Testis (tissue), 2 donors: ENCODE measurements at regions not wholly inside any gene's neighbourhood (a gene's known extent, or its start where the extent isn't known, plus 50 kb on each side); places are given as distances from the start of the nearest gene placed in this dataset.
A peak's percentile ranks its signal among the peaks of the same experiment; 100 is the strongest.

Experiments used
- DNase-seq: peaks from one replicate; pipeline ENCODE4 v3.0.0-alpha.2; 2019
- H3K27ac ChIP-seq, 2 donors: fragments of 200-600 bp; sonication (generic); one replicate each; pipeline ENCODE4 v1.5.1; 2019
- H3K27me3 ChIP-seq: fragments of 200-600 bp; sonication (generic); one replicate; pipeline ENCODE4 v1.5.1; 2019
- H3K36me3 ChIP-seq: fragments of 200-600 bp; sonication (generic); one replicate; pipeline ENCODE4 v1.5.1; 2017; ENCODE audit warnings: low read depth; ENCODE audit errors: missing control alignments
- H3K4me1 ChIP-seq: fragments of 200-600 bp; sonication (generic); one replicate; pipeline ENCODE4 v1.5.1; 2019
- H3K4me3 ChIP-seq, 2 donors: fragments of 200-600 bp; sonication (generic); one replicate each; pipeline ENCODE4 v1.5.1; 2017 to 2019
- H3K9me3 ChIP-seq: fragments of 200-600 bp; sonication (generic); one replicate; pipeline ENCODE4 v1.5.1; 2017
- POLR2A ChIP-seq: fragments of 450-650 bp; IDR thresholded peaks from one replicate; pipeline ENCODE4 v1.6.1; 2017; ENCODE audit warnings: antibody characterized with exemption, mild to moderate bottlenecking, moderate library complexity
- WGBS, 2 donors: methylation state at CpG; one replicate each; pipeline ENCODE4 v1.1.5; 2018; 5-methylcytosine and 5-hydroxymethylcytosine counted together
- intact Hi-C: fragments of 100-400 bp; cut with DNase I; formaldehyde crosslinking; loops from one replicate; pipeline ENCODE4 v1.15.1; 2023; ENCODE audit warnings: low total_unique reads
- TF ChIP-seq, protein P1 (sequence below), 3 experiments: fragments of 450-650 bp in 2 of 3; fragments of 200-600 bp in 1 of 3; sonication (generic) in 1 of 3; IDR thresholded peaks; one replicate each; pipeline ENCODE4 v1.5.1; 2016 to 2019; ENCODE audit warnings: antibody characterized with exemption in 3 of 3, mild to moderate bottlenecking in 2 of 3, moderate library complexity in 1 of 3

DNA sequence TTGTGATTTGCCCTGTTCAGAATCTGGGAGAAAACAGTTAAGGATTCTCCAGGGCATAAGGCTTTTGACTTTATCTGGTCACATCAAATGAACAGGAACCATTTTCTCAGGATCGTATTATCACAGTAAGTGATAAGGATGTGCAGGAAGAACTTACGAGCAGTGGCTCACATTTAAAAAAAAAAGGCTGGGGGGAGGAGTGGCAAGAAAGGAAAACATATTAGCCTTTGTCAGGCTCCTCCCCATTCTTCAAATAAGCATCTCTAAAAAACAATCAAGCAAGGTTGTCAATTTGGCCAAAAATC is 234.3 kb upstream of the TMEM161B start:
- TF ChIP-seq, protein P1, sequence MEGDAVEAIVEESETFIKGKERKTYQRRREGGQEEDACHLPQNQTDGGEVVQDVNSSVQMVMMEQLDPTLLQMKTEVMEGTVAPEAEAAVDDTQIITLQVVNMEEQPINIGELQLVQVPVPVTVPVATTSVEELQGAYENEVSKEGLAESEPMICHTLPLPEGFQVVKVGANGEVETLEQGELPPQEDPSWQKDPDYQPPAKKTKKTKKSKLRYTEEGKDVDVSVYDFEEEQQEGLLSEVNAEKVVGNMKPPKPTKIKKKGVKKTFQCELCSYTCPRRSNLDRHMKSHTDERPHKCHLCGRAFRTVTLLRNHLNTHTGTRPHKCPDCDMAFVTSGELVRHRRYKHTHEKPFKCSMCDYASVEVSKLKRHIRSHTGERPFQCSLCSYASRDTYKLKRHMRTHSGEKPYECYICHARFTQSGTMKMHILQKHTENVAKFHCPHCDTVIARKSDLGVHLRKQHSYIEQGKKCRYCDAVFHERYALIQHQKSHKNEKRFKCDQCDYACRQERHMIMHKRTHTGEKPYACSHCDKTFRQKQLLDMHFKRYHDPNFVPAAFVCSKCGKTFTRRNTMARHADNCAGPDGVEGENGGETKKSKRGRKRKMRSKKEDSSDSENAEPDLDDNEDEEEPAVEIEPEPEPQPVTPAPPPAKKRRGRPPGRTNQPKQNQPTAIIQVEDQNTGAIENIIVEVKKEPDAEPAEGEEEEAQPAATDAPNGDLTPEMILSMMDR (IDR thresholded peaks at IDR 0.05), result no peak
- TF ChIP-seq POLR2A, result no peak
- intact Hi-C loops, result no loop called here
- no peak for DNase-seq
- H3K4me3 ChIP-seq, result peak overlapping the region; percentile 32 to 40
- H3K36me3 ChIP-seq, result no peaks in the 10 kb centered on the region
- H3K9me3 ChIP-seq, result no peaks in the 10 kb centered on the region
- no peak overlapping the region for H3K27ac ChIP-seq
- H3K4me1 ChIP-seq, result no peaks in the 10 kb centered on the region
- 29 to 44% methylated on average over 2 of the region's 2 CpGs for WGBS, 2 donors
- no peaks in the 10 kb centered on the region for H3K27me3 ChIP-seq

DNA sequence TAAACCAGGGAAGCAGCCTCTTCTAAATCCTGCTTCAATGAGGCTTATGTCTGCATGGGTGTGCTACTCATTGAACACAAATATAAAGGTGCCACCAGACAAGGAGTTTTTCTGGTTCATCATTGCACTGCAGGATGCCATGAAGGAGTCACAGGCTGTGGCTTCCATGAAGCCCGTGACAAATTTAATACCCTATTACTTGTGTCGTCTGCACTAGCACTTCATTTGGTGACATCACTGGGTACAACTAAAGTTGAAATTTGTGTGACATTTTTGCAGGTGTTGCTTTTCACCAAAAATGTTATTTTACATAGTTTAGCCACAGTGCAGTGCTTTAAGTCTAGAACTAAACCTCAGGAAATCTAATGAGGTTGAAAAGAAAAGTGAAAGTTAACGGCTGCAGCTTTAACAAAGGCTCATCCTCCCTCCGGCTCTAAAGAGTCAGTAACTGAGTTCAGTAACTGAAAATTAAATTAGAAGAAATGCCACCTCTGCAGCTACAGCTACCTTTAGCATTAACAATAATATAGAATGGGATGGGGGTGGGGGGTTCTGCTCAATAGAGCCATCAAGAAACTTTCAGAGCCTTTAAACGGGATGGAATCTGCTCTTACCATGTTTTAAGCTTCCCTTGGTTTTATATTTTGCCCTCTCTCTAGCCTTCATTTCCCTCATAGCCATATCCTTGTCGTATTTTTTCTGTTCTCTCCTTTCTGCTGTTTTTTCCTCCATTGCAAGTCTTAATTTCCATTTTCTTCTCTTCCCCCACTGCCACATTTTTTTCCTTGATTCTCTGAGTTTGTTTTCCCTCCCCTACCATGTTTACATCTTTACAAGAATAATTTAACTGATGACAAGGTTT is 233.8 kb upstream of the TMEM161B start:
- no peak for DNase-seq
- TF ChIP-seq, protein P1 (IDR thresholded peaks at IDR 0.05), result no peak
- no peak for TF ChIP-seq POLR2A
- no peaks in the 10 kb centered on the region for H3K9me3 ChIP-seq
- 27 to 53% methylated on average over 6 of the region's 6 CpGs for WGBS, 2 donors
- intact Hi-C loops, result no loop called here
- H3K27me3 ChIP-seq, result no peaks in the 10 kb centered on the region
- H3K4me1 ChIP-seq, result no peaks in the 10 kb centered on the region
- peak overlapping the region; percentile 32 to 40 for H3K4me3 ChIP-seq
- no peak overlapping the region for H3K27ac ChIP-seq
- H3K36me3 ChIP-seq, result no peaks in the 10 kb centered on the region

DNA sequence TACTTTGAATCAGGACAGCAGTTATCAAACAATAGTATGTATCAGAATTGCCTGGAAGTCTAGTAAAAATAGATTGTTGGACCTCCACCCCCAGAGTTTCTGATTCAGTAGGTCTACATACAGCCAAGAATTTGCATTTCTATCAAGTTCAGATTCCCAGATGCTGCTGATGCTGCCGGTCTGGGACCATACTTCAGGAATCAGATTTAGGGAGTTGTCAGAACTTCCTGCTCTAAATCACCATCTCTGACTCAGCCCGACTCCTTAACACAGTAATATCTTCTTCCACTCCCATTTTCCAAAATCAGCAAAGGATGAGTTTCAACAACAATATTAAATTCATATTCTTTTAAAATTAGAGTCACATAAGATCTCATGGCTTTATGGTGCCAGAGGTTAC is 227.2 kb upstream of the TMEM161B start:
- Histone ChIP-seq H3K27ac (no peak overlapping the region), H3K36me3 (no peaks in the 10 kb centered on the region), H3K27me3 (no peaks in the 10 kb centered on the region), H3K9me3 (no peaks in the 10 kb centered on the region), H3K4me3 (no peak overlapping the region), H3K4me1 (no peaks in the 10 kb centered on the region)
- 31 to 35% methylated on average over 2 of the region's 2 CpGs for WGBS, 2 donors
- no peak for TF ChIP-seq POLR2A
- TF ChIP-seq, protein P1 (IDR thresholded peaks at IDR 0.05), result no peak
- intact Hi-C loops, result no loop called here
- no peak for DNase-seq

DNA sequence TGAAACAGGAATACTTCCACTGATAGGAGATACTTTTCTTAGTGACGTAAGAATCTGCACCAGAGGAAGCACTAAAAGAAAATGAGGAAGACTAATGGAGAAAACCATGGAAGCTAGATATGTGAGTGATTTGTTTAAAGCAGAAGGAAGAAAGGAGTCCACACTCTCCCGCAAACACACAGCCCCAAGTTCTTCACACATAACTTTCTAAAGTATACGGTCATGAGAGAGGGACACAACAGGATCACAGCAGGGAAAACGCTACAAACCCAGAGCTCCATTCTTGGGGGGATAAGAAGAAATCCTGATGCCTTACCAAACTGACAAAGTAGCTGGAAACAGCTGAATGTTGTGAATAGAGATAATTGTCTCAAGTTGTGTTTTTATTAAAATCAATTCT is 222.2 kb upstream of the TMEM161B start:
- no peak for DNase-seq
- Histone ChIP-seq H3K9me3 (no peaks in the 10 kb centered on the region), H3K4me1 (no peaks in the 10 kb centered on the region), H3K27me3 (no peaks in the 10 kb centered on the region), H3K4me3 (no peak overlapping the region), H3K27ac (no peak overlapping the region), H3K36me3 (no peaks in the 10 kb centered on the region)
- intact Hi-C loops, result no loop called here
- TF ChIP-seq, protein P1 (IDR thresholded peaks at IDR 0.05), result no peak
- TF ChIP-seq POLR2A, result no peak
- 53 to 59% methylated on average over 4 of the region's 4 CpGs for WGBS, 2 donors

DNA sequence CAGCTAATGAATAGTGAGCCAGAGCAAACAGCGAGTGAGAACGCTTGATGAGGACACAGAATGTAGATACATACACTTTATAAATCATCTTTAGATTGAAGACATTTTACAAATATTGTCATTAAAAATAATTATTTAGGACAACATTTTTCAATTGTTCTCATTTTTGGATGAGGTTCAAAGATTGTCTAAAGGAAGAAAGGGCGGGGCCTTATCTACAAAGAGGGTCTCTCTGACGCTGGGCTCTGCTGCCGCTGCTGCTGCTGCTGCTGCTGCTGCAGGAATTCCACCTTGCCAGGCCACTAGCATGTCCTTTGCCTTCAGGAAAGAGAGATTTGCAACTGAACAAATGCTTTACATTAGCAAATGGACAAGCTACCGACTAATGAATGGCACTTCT is 220.7 kb upstream of the TMEM161B start:
- intact Hi-C loops, result no loop called here
- 64 to 66% methylated on average over 6 of the region's 6 CpGs for WGBS, 2 donors
- DNase-seq, result no peak

More for the DNA sequence above, 220.7 kb upstream of the TMEM161B start:
- H3K36me3 ChIP-seq, result no peaks in the 10 kb centered on the region
- TF ChIP-seq, protein P1 (IDR thresholded peaks at IDR 0.05), result no peak
- TF ChIP-seq POLR2A, result no peak
- no peaks in the 10 kb centered on the region for H3K27me3 ChIP-seq
- no peaks in the 10 kb centered on the region for H3K9me3 ChIP-seq
- H3K27ac ChIP-seq, result no peak overlapping the region
- H3K4me1 ChIP-seq, result no peaks in the 10 kb centered on the region
- no peak overlapping the region for H3K4me3 ChIP-seq
